RWPE2 (cell line): ENCODE measurements at regions not wholly inside any gene's neighbourhood (a gene's known extent, or its start where the extent isn't known, plus 50 kb on each side); places are given as distances from the start of the nearest gene placed in this dataset.
"Not testable (repeated sequence)": the region's sequence is repeated elsewhere in the genome, so short reads cannot be mapped to it uniquely, and the experiment has no call there.

Source experiments
- ATAC-seq: fragments of 200-7000 bp; cut with Tn5 transposase; 3 replicates; pipeline ENCODE4 v1.9.1; 2021; ENCODE audit warnings: low read depth
- DNase-seq: peaks from one replicate; pipeline ENCODE4 v3.0.0-alpha.2; 2020; ENCODE audit warnings: low spot score
- H3K27ac ChIP-seq: fragments of 450-650 bp; 2 replicates; pipeline ENCODE4 v1.5.1; 2017; ENCODE audit warnings: mild to moderate bottlenecking; ENCODE audit not compliant: poor library complexity, severe bottlenecking
- H3K27me3 ChIP-seq: fragments of 250-450 bp; sonication (Bioruptor Pico); 2 replicates; pipeline ENCODE4 v1.5.1; 2021; ENCODE audit warnings: mild to moderate bottlenecking, moderate library complexity; ENCODE audit not compliant: insufficient read depth, poor library complexity, severe bottlenecking
- H3K36me3 ChIP-seq: fragments of 250-450 bp; sonication (Bioruptor Pico); 2 replicates; pipeline ENCODE4 v1.5.1; 2020; ENCODE audit warnings: low read depth, mild to moderate bottlenecking, moderate library complexity
- H3K4me1 ChIP-seq: fragments of 250-450 bp; sonication (Bioruptor Pico); 2 replicates; pipeline ENCODE4 v1.5.1; 2021; ENCODE audit warnings: mild to moderate bottlenecking, moderate library complexity; ENCODE audit not compliant: insufficient read depth, poor library complexity, severe bottlenecking
- H3K4me3 ChIP-seq: fragments of 250-450 bp; sonication (Bioruptor Pico); 2 replicates; pipeline ENCODE4 v1.5.1; 2021; ENCODE audit warnings: mild to moderate bottlenecking, moderate library complexity; ENCODE audit not compliant: severe bottlenecking
- H3K9me3 ChIP-seq: fragments of 250-450 bp; sonication (Bioruptor Pico); 2 replicates; pipeline ENCODE4 v1.5.1; 2021; ENCODE audit warnings: mild to moderate bottlenecking, moderate library complexity; ENCODE audit not compliant: severe bottlenecking
- TF ChIP-seq, protein P1 (sequence below): fragments of 450-650 bp; IDR thresholded peaks from one replicate; pipeline ENCODE4 v1.5.1; 2017; ENCODE audit warnings: mild to moderate bottlenecking, moderate library complexity; ENCODE audit not compliant: poor library complexity, severe bottlenecking

GRCh38 chr14:23877538-23878180 lies 75.9 kb upstream of the DHRS4 start:
- Histone ChIP-seq H3K27ac (no peak overlapping the region), H3K9me3 (peaks cover 2% of the 10 kb centered on the region), H3K27me3 (no peaks in the 10 kb centered on the region), H3K4me1 (no peaks in the 10 kb centered on the region), H3K4me3 (no peak overlapping the region), H3K36me3 (no peaks in the 10 kb centered on the region)
- ATAC-seq (no peak), DNase-seq (no peak)
- TF ChIP-seq, protein P1, sequence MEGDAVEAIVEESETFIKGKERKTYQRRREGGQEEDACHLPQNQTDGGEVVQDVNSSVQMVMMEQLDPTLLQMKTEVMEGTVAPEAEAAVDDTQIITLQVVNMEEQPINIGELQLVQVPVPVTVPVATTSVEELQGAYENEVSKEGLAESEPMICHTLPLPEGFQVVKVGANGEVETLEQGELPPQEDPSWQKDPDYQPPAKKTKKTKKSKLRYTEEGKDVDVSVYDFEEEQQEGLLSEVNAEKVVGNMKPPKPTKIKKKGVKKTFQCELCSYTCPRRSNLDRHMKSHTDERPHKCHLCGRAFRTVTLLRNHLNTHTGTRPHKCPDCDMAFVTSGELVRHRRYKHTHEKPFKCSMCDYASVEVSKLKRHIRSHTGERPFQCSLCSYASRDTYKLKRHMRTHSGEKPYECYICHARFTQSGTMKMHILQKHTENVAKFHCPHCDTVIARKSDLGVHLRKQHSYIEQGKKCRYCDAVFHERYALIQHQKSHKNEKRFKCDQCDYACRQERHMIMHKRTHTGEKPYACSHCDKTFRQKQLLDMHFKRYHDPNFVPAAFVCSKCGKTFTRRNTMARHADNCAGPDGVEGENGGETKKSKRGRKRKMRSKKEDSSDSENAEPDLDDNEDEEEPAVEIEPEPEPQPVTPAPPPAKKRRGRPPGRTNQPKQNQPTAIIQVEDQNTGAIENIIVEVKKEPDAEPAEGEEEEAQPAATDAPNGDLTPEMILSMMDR, result no peak

- TF ChIP-seq, protein P1, result no peak
- DNase-seq (no peak), ATAC-seq (no peak)
- Histone ChIP-seq H3K4me1 (no peaks in the 10 kb centered on the region), H3K9me3 (peaks cover 2% of the 10 kb centered on the region), H3K27me3 (peaks cover 1% of the 10 kb centered on the region), H3K36me3 (no peaks in the 10 kb centered on the region), H3K4me3 (no peak overlapping the region), H3K27ac (no peak overlapping the region)
Observed at GRCh38 chr14:23881282-23881681, 72.3 kb upstream of the DHRS4 start.

GRCh38 chr14:23883684-23884540 lies 69.7 kb upstream of the DHRS4 start:
- Histone ChIP-seq H3K36me3 (no peaks in the 10 kb centered on the region), H3K4me1 (no peaks in the 10 kb centered on the region), H3K4me3 (no peak overlapping the region), H3K9me3 (peaks cover 4% of the 10 kb centered on the region), H3K27me3 (peaks cover 9% of the 10 kb centered on the region), H3K27ac (no peak overlapping the region)
- DNase-seq (no peak), ATAC-seq (no peak; the same call in 2 of the 3 replicates)
- TF ChIP-seq, protein P1, result no peak

DNA sequence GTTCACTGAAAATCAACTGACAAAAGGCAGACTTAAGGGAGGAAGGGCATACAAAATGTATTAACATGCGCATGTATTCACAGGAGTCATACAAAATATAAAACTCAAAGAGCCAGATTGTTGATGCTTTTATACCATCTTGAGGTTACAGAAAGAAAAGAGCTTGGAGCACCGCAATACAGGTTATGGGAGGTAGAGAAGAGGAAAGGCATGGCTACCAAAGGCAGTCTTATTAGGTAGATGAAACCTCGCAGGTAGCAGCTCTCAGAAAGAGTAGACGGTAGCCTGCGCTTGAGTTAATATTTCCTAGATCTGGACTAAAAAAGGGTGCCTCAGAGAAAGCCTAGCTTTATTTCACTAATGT lies 69.0 kb upstream of the DHRS4 start:
- no peak for ATAC-seq
- Histone ChIP-seq H3K27me3 (peaks cover 9% of the 10 kb centered on the region), H3K9me3 (peaks cover 4% of the 10 kb centered on the region), H3K36me3 (no peaks in the 10 kb centered on the region), H3K4me1 (no peaks in the 10 kb centered on the region), H3K27ac (no peak overlapping the region), H3K4me3 (no peak overlapping the region)
- TF ChIP-seq, protein P1, result no peak
- DNase-seq, result no peak

DNA sequence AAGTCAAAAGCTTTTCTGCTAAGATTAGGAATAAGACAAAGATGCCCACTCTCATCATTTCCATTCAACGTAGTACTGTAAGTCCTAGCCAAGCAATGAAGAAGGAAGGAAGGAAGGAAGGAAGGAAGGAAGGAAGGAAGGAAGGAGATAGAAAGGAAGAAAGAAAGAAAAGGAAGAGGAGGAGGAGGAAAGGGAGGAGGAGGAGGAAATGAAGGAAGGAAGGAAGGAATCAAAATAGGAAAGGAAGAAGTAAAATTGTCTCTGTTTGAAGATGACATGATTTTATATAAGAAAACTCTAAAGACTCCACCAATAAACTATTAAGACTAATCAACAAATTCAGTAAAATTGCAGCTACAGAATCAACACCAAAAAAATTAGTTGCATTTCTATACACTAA lies 66.0 kb upstream of the DHRS4 start:
- H3K4me1 ChIP-seq, result no peaks in the 10 kb centered on the region
- TF ChIP-seq, protein P1, result no peak
- peaks cover 2% of the 10 kb centered on the region for H3K9me3 ChIP-seq
- ATAC-seq (no peak), DNase-seq (no peak)
- peaks cover 9% of the 10 kb centered on the region for H3K27me3 ChIP-seq
- H3K27ac ChIP-seq, result no peak overlapping the region
- H3K4me3 ChIP-seq, result no peak overlapping the region
- no peaks in the 10 kb centered on the region for H3K36me3 ChIP-seq

- not testable (repeated sequence) for H3K36me3 ChIP-seq, ATAC-seq, H3K4me3 ChIP-seq, H3K27ac ChIP-seq, DNase-seq, H3K4me1 ChIP-seq, H3K9me3 ChIP-seq, H3K27me3 ChIP-seq
Observed at GRCh38 chr14:23891717-23892116, 61.9 kb upstream of the DHRS4 start.

- not testable (repeated sequence) for H3K9me3 ChIP-seq, ATAC-seq, H3K4me1 ChIP-seq, H3K36me3 ChIP-seq, H3K27me3 ChIP-seq, H3K27ac ChIP-seq, H3K4me3 ChIP-seq, DNase-seq
Observed at GRCh38 chr14:23892289-23892688, 61.3 kb upstream of the DHRS4 start.
